Mucosa of descending colon (tissue), 3 donors: ENCODE measurements at regions not wholly inside any gene's neighbourhood (a gene's known extent, or its start where the extent isn't known, plus 50 kb on each side); places are given as distances from the start of the nearest gene placed in this dataset.

Experiments
- ATAC-seq: fragments of 200-7000 bp; cut with Tn5 transposase; one replicate; pipeline ENCODE4 v1.9.1; 2020; ENCODE audit warnings: mild to moderate bottlenecking, moderate library complexity
- DNase-seq, 3 donors: peaks; one replicate each; pipeline ENCODE4 v3.0.0-alpha.2; 2020
- H3K36me3 ChIP-seq: fragments of 200-600 bp; one replicate; pipeline ENCODE4 v1.8.0; 2021; ENCODE audit warnings: low read depth, mild to moderate bottlenecking
- H3K4me1 ChIP-seq: fragments of 200-600 bp; one replicate; pipeline ENCODE4 v1.8.0; 2021; ENCODE audit warnings: low read depth, mild to moderate bottlenecking
- H3K4me3 ChIP-seq: fragments of 200-600 bp; one replicate; pipeline ENCODE4 v1.8.0; 2021; ENCODE audit warnings: mild to moderate bottlenecking
- H3K9me3 ChIP-seq: fragments of 200-600 bp; one replicate; pipeline ENCODE4 v1.8.0; 2021; ENCODE audit warnings: mild to moderate bottlenecking
- intact Hi-C, 2 donors: fragments of 100-400 bp; cut with DNase I in 1 of 2; cut with micrococcal nuclease in 1 of 2; formaldehyde crosslinking; loops; one replicate each; pipeline versions ENCODE4 v1.11.0 to v1.11.1; 2022; cut with DNase I, micrococcal nuclease
- TF ChIP-seq, protein P1 (sequence below): fragments of 200-600 bp; IDR thresholded peaks from one replicate; pipeline ENCODE4 v1.8.0; 2022; ENCODE audit warnings: antibody characterized with exemption, mild to moderate bottlenecking
- donor health status: DM: no; HTN: no; CAD: no; lungs with moderate emphysema.
- donor health status: DM: no; HTN: no; CAD: no.
- donor health status: DM: no; HTN: yes; CAD: no.

DNA sequence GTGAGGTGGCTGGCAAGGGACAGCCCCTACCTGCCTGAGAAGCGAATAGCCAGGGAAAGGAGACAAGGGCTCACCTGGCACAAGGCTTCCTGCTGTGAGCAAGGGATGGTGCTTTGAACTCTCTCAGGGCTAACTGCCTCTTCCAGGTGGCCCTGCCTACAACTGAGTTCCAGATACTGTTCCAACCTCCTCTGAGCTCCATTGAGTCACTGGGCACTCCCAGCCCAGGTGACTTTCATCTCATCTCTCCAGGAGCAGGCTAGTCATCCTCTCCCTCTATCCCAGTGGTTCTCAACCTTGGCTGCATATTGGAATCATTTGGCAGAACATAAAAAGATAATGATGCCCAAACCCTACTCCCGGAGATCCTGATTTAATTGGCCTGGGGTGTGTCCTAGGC lies 374.0 kb upstream of the ZFP64 start:
- intact Hi-C loops = no loop called here
- no peaks in the 10 kb centered on the region for H3K36me3 ChIP-seq
- TF ChIP-seq, protein P1, sequence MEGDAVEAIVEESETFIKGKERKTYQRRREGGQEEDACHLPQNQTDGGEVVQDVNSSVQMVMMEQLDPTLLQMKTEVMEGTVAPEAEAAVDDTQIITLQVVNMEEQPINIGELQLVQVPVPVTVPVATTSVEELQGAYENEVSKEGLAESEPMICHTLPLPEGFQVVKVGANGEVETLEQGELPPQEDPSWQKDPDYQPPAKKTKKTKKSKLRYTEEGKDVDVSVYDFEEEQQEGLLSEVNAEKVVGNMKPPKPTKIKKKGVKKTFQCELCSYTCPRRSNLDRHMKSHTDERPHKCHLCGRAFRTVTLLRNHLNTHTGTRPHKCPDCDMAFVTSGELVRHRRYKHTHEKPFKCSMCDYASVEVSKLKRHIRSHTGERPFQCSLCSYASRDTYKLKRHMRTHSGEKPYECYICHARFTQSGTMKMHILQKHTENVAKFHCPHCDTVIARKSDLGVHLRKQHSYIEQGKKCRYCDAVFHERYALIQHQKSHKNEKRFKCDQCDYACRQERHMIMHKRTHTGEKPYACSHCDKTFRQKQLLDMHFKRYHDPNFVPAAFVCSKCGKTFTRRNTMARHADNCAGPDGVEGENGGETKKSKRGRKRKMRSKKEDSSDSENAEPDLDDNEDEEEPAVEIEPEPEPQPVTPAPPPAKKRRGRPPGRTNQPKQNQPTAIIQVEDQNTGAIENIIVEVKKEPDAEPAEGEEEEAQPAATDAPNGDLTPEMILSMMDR = no peak
- no peaks in the 10 kb centered on the region for H3K9me3 ChIP-seq
- no peak overlapping the region for H3K4me3 ChIP-seq
- ATAC-seq (no peak), DNase-seq (no peak)
- no peaks in the 10 kb centered on the region for H3K4me1 ChIP-seq

DNA sequence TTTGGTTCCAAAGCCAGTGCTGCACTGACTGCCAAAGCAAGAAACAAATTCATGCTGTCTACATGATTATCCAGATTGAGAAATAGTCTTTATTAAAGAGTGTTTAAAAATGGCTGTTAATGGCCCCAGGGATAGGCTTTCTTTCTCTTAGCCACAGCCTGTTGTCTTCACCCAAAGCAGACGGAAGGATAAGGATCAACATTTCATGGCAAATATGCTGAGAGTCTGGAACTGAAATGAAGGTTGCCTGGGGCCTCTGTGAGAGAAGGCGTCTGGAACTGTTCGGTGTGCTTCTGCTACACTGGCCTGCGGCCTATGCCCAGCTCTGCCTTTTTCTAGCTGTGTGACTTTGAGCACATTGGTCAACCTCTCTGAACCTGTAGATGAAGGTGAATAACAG lies 373.0 kb upstream of the ZFP64 start:
- Histone ChIP-seq H3K36me3 (no peaks in the 10 kb centered on the region), H3K4me3 (no peak overlapping the region), H3K4me1 (no peaks in the 10 kb centered on the region), H3K9me3 (no peaks in the 10 kb centered on the region)
- intact Hi-C loops = no loop called here
- DNase-seq (no peak), ATAC-seq (no peak)
- TF ChIP-seq, protein P1 = no peak

DNA sequence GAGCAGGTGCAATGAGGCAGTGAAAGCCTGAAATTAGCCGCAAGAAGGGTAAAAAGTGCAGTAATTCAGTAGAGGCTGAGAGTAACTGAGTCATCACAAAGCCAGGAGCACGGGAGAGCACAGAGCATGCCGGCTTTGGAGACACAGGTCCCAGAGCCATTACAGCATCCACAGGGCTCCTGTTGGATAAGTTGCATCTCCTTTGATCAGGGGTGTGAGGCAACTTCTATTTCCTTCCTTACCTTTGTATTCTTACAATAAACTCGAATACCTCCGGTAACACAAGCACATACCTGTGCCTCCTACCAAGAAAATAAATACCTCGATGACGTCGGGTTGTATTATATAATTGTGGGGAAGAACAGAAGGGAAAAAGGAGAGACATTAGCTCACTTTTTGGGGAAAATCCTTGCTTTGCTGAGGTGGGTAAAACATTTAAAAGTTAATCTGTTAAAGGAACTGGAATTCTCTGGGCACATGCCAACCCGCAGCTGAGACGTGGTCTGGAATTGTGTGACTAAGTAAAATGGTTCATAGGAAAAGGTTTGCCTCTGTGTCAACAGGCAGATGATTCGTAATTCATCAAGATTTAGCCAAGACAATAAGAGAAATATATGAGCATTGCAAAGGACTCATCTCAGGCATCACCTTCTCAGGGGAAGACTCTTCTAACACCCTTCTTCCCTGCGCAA lies 360.7 kb upstream of the ZFP64 start:
- H3K36me3 ChIP-seq = no peaks in the 10 kb centered on the region
- DNase-seq (no peak), ATAC-seq (no peak)
- H3K9me3 ChIP-seq = no peaks in the 10 kb centered on the region
- TF ChIP-seq, protein P1 = no peak
- no peaks in the 10 kb centered on the region for H3K4me1 ChIP-seq
- intact Hi-C loops = no loop called here
- no peak overlapping the region for H3K4me3 ChIP-seq

DNA sequence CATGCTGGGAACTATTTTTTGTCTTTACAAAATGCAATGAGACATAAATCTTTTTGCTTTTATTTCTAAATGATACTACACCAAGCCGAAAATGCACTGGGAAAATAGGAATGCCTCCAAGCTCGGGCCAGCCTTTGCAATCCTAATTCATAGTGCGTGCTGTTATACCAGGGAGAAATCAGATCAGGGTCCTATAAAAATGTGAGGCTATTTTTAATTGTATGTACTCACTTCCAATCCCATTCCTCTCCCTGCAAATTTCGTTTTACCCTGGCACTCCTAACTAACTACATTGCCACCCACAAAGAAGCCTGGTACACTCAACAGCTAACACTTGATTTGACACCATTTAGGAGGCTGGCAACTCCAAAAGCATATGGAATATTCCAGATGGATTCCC lies 350.6 kb upstream of the ZFP64 start:
- TF ChIP-seq, protein P1 = no peak
- ATAC-seq (no peak), DNase-seq (no peak)
- Histone ChIP-seq H3K36me3 (no peaks in the 10 kb centered on the region), H3K9me3 (no peaks in the 10 kb centered on the region), H3K4me3 (no peak overlapping the region), H3K4me1 (no peaks in the 10 kb centered on the region)
- intact Hi-C loops = no loop called here

DNA sequence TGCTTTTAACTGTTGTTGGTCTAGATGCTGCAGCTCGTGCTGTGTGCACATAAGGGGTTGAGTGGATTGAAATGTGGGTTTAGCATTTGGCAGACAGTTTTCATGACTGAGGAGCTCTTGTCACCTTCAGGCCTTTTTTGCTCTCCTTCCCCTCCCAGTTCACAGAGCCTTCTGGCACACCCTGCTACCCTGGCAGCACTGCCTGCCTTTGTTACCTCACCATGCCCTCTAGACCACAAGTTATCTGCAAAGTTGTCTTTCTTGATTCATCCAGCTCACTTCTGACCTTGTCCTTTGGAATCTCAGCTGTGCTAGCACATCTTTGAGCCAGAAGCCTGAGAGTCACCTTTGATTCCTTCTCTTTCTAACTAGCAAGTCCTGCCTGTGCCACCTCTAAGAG lies 348.9 kb upstream of the ZFP64 start:
- H3K36me3 ChIP-seq = no peaks in the 10 kb centered on the region
- peak in 1 of 3 donors; percentile 10 for DNase-seq
- H3K9me3 ChIP-seq = no peaks in the 10 kb centered on the region
- H3K4me3 ChIP-seq = no peak overlapping the region
- TF ChIP-seq, protein P1 = no peak
- intact Hi-C loops = no loop called here
- peak; percentile 72 for ATAC-seq
- no peaks in the 10 kb centered on the region for H3K4me1 ChIP-seq

DNA sequence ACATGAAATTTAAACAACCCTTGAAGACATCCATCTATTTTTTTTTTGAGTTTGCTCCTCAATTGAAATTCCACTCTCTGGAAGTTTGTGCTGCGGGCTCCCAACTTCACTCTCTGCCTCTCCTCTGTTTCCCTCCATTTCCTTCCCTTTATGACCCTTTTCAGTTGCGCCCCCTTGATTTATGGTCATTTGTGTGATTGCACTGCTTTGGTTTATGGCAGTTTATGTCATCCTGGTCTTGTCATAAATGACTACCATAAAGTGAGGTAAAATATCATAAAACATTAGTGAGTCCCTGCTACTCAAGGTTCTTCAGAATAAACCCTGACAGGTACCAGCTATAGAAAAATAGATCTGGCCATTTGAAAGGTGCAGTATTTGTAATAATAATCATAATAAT lies 348.3 kb upstream of the ZFP64 start:
- no peaks in the 10 kb centered on the region for H3K4me1 ChIP-seq
- DNase-seq = peak in 1 of 3 donors; percentile 49
- TF ChIP-seq, protein P1 = no peak
- intact Hi-C loops = no loop called here
- H3K36me3 ChIP-seq = no peaks in the 10 kb centered on the region
- H3K4me3 ChIP-seq = no peak overlapping the region
- no peaks in the 10 kb centered on the region for H3K9me3 ChIP-seq
- ATAC-seq = peak; percentile 94
